Kidney epithelial cell (primary cell): ENCODE measurements at regions not wholly inside any gene's neighbourhood (a gene's known extent, or its start where the extent isn't known, plus 50 kb on each side); places are given as distances from the start of the nearest gene placed in this dataset.

Experiments used
- DNase-seq: peaks from one replicate; pipeline ENCODE4 v3.0.0-alpha.2; 2010; ENCODE audit warnings: low read depth
- H3K27me3 ChIP-seq: 2 replicates; pipeline ENCODE4 v1.6.0; 2011; ENCODE audit warnings: low read length; ENCODE audit not compliant: control insufficient read depth, insufficient read depth
- H3K36me3 ChIP-seq: 2 replicates; pipeline ENCODE4 v1.5.1; 2011; ENCODE audit warnings: low read length; ENCODE audit not compliant: control insufficient read depth, insufficient read depth
- H3K4me3 ChIP-seq: 2 replicates; pipeline ENCODE4 v1.5.1; 2011; ENCODE audit warnings: low read depth, mild to moderate bottlenecking, control low read depth, low read length
- TF ChIP-seq, protein P1 (sequence below): IDR thresholded peaks from 2 replicates; pipeline ENCODE4 v1.5.1; 2011; ENCODE audit warnings: mild to moderate bottlenecking, moderate library complexity, low read length, control low read depth, inconsistent platforms; ENCODE audit not compliant: insufficient read depth, poor library complexity, severe bottlenecking

DNA sequence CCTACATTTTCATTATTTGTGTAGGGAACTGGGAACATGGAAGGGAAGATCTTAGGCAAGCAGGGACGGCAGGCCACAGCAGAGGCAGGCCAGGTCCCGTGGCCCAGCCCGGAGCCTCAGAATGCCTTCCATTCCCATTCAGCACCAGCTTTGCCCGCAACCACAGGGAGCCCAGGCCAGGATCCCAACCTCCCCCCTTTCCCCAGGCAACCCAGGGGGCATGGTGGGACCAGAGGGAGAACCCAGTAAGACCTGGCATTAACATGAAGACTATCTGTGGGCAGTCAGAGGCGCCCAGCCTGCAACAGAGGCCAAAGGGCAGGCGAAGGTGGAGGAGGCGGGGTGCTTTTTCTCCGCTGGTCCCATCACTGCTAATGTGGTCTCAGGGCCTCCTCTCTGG is 135.6 kb downstream of the TPRA1 start:
- Histone ChIP-seq H3K36me3 (no peaks in the 10 kb centered on the region), H3K27me3 (peaks cover 44% of the 10 kb centered on the region), H3K4me3 (no peak overlapping the region)
- no peak for DNase-seq
- TF ChIP-seq, protein P1, sequence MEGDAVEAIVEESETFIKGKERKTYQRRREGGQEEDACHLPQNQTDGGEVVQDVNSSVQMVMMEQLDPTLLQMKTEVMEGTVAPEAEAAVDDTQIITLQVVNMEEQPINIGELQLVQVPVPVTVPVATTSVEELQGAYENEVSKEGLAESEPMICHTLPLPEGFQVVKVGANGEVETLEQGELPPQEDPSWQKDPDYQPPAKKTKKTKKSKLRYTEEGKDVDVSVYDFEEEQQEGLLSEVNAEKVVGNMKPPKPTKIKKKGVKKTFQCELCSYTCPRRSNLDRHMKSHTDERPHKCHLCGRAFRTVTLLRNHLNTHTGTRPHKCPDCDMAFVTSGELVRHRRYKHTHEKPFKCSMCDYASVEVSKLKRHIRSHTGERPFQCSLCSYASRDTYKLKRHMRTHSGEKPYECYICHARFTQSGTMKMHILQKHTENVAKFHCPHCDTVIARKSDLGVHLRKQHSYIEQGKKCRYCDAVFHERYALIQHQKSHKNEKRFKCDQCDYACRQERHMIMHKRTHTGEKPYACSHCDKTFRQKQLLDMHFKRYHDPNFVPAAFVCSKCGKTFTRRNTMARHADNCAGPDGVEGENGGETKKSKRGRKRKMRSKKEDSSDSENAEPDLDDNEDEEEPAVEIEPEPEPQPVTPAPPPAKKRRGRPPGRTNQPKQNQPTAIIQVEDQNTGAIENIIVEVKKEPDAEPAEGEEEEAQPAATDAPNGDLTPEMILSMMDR, result no peak

DNA sequence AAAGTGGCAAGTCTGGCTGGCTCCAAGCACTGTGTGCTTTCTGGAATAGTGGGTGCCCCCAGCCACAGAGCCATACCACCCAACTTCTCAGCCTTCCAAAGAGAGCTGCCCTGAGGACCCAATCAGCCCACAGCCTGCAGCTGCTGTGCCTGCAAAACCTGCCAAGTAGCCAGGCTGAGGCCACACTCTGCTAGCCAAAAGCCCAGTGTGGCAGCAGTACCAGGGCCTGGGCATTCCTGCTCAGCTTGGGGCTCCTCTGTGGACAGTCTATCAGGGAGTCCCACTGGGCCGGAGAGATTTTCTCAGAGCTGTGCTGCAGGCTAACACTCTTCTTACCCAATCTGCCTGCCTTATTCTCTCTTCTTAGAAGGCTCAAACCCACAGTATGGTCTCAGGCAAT is 136.5 kb downstream of the TPRA1 start:
- TF ChIP-seq, protein P1, result no peak
- Histone ChIP-seq H3K4me3 (no peak overlapping the region), H3K27me3 (peaks cover 36% of the 10 kb centered on the region), H3K36me3 (no peaks in the 10 kb centered on the region)
- no peak for DNase-seq

DNA sequence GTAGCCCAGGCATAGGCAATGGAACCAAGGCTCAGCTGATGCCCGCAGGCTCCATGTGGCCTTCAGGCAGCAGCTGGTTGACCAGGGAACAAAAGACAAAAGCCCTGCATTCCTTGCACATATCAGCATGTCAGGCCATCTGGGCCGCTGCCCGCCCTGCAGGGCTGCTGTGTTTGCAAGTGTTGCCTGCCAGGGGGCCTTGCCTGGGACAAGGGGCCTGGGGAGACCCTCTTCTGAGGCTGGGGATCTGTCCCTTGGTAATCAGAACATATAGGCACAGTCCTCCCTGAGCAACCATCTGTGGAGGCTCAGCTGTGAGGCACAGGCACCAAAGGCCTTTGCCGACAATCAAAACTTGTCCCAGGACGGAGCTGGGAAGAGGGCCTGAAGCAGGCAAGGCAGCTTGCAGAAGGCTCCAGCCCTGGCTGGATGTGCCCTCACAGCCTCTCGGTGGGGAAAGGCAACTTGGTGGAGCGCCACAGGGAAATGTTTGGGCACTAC is 138.2 kb downstream of the TPRA1 start:
- Histone ChIP-seq H3K4me3 (no peak overlapping the region), H3K36me3 (no peaks in the 10 kb centered on the region), H3K27me3 (peaks cover 29% of the 10 kb centered on the region)
- TF ChIP-seq, protein P1, result no peak
- DNase-seq, result no peak

DNA sequence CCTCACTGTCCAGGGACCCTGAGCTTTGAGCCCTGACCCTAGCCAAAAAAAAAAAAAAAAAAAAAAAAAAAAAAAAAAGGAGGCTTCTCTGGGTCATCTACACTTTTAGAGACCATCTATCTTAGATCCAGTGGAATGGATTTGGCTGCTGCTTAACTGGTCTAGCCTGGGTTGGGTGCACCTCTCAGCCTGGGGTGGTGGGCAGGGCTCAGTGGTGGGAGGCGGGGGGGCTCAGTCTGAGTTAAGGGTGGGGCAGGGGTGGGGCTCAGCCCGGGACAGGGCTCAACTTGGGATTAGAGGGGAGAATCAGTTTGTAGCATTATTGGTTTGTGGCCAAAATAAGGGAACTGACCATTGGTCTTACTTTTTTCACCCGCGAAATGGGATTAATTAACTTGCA is 139.2 kb downstream of the TPRA1 start:
- TF ChIP-seq, protein P1, result no peak
- Histone ChIP-seq H3K4me3 (no peak overlapping the region), H3K27me3 (peaks cover 29% of the 10 kb centered on the region), H3K36me3 (no peaks in the 10 kb centered on the region)
- DNase-seq, result no peak

DNA sequence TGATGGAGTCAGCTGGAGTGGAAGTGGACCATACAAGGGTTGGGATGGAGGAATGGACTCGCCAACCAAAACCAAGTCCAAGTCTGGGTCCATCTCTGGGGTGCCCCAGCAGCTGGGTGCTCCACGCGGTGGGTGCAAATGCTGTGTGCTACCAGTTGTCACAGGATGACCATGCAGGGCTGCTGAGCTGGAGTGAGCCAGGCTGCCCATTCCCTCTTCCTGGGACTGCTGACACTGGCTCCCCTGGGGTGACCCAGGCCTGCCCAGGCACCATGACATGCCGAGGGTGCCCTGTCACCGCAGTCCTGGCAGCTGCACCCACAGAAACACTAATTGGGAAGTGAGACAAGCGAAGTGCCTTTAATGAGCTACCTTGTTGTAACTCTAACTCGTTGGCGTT is 140.2 kb downstream of the TPRA1 start:
- TF ChIP-seq, protein P1, result no peak
- no peaks in the 10 kb centered on the region for H3K36me3 ChIP-seq
- DNase-seq, result no peak
- no peak overlapping the region for H3K4me3 ChIP-seq
- peaks cover 24% of the 10 kb centered on the region for H3K27me3 ChIP-seq

DNA sequence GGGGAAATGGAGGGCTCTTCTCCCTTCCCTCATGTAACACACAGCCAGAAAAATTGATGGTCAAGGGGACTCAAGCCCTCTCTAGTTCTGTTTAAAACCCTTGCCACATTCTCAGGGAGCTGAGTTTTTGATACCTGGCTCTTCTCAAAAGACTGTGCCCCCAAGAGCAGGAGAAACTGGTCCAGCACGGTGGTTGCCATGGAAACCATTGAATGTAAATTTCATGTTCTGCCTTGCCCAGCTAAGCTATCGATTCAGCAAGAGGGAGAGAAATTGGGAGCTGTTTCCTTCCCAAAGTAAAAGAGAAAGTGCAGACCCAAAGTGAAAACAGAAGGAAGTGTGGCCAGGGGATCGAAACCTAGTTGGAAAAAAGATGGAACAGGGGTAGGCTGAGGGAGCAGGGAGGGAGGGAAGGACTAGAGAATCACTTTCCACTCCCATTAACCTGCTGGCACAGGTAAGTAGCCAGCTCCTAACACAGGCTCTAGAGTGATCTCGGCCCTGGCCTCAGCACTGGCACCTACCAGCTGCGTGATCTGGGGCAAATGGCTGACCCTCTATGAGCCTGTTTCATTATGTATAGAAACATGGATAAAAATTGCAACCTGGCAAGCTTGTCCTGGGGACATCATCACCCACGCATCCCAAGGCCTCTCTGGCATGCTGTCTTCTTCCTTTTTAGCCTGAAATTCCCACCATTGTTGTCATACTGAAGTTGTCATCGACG is 140.9 kb downstream of the TPRA1 start:
- DNase-seq, result no peak
- H3K27me3 ChIP-seq, result peaks cover 17% of the 10 kb centered on the region
- TF ChIP-seq, protein P1, result no peak
- H3K36me3 ChIP-seq, result no peaks in the 10 kb centered on the region
- no peak overlapping the region for H3K4me3 ChIP-seq
